OCI-LY7 (cell line): ENCODE measurements at regions not wholly inside any gene's neighbourhood (a gene's known extent, or its start where the extent isn't known, plus 50 kb on each side); places are given as distances from the start of the nearest gene placed in this dataset.

ENCODE experiments used
- EZH2phosphoT487 ChIP-seq: fragments of 200-600 bp; sonication (generic); IDR thresholded peaks from 2 replicates; pipeline ENCODE4 v1.6.1; 2018; ENCODE audit warnings: low read depth, borderline replicate concordance, mild to moderate bottlenecking, mixed run types, antibody characterized with exemption, low read length, moderate library complexity, mixed read lengths
- TF ChIP-seq, protein P1 (sequence below): fragments of 200-600 bp; sonication (generic); conservative IDR thresholded peaks from 2 replicates; pipeline ENCODE4 v1.5.1; 2014; ENCODE audit warnings: mild to moderate bottlenecking, antibody characterized with exemption, low read length, moderate library complexity, mixed read lengths

DNA sequence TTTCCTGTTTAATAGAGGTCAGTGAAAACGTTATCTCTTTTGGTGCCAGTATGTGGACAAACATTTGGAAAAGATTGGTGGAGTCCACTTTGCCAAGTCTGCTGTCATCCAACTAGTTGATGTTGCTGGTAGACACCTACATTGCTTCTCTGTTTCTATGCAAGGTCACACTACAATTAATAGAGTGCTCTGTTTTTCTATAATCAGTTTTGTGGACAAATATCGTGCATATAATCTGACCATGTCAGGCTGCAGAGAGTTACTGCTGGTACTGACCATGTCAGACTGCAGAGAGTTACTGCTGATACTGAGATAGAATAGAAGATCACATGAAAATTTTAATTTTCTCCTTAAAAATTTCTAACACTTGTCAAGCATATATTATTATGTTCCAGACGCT, 603.3 kb downstream of the TSN start:
- TF ChIP-seq, protein P1, sequence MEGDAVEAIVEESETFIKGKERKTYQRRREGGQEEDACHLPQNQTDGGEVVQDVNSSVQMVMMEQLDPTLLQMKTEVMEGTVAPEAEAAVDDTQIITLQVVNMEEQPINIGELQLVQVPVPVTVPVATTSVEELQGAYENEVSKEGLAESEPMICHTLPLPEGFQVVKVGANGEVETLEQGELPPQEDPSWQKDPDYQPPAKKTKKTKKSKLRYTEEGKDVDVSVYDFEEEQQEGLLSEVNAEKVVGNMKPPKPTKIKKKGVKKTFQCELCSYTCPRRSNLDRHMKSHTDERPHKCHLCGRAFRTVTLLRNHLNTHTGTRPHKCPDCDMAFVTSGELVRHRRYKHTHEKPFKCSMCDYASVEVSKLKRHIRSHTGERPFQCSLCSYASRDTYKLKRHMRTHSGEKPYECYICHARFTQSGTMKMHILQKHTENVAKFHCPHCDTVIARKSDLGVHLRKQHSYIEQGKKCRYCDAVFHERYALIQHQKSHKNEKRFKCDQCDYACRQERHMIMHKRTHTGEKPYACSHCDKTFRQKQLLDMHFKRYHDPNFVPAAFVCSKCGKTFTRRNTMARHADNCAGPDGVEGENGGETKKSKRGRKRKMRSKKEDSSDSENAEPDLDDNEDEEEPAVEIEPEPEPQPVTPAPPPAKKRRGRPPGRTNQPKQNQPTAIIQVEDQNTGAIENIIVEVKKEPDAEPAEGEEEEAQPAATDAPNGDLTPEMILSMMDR, result no peak
- TF ChIP-seq EZH2phosphoT487, result no peak
